ENCODE measurements at regions not wholly inside any gene's neighbourhood (a gene's known extent, or its start where the extent isn't known, plus 50 kb on each side); places are given as distances from the start of the nearest gene placed in this dataset.
"Not testable (repeated sequence)": the region's sequence is repeated elsewhere in the genome, so short reads cannot be mapped to it uniquely, and the experiment has no call there.

DNA sequence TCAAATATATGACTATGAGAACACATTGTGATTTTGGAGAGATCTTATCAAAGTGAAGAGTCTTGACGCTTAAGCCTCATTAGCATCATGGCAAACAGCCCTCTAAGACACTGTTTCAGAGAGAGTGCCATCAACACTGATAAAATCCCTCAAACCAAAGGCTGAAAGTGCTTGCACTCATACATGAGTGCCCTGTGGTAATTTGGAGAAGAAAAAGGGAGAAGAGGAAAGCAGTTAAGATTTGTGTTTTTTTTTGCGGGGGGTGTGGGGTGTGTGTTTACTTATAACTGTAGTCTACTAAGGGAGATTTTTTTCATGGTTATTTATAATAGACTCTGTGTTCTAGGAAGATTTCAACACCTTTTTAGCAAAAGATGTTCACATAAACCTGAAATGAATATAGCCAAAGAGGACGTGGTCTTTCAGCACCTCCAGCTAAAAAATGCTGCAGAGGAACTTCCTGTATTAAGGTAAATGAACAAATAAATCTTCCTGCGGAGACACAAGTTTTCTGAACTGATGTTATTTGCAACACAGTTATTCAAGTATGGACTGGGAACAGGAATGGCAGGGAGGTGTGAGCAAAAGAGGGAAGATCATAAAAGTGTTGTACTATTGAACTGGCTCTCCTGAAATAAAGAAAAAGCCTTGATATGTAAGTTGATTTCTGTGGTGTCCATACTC is 81.9 kb upstream of the TGFBR2 start:
- no peak for DNase-seq

DNA sequence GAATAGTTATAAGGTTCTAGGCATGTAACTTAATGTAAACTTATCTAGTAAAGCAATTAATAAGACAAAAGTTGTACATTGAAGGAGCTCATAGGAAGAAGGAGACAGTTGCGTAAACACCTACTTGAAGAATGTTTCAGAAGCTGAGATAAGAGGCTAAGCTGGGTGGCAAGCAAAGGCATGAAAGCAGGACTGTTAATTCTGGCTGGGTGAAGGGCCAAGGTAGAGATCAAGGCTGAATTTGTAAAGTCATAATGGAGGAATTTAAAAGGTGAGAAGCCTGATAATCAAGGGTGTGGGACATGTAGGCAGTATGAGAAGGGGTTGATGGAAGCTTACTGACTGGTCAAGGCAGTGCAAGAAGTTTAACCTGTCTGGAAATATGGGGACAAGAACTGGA is 80.4 kb upstream of the TGFBR2 start:
- DNase-seq, result no peak

DNA sequence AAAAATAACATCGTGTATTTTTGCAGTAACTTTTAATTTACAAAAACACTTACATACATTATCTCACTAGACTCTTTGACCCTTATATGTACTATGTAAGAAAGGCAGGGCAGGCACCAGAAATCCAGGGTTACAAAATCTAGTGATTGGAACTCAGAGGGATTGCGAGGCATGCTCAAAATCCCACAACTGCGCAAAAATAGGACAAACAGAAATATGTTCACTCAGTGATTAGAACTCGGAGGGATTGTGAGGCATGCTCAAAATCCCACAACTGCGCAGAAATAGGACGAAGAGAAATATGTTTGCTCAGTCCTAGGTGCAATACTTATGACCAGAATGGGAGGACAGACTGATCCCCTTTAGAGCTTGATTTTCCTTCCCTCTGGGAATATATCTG is 79.2 kb upstream of the TGFBR2 start:
- DNase-seq, result no peak

DNA sequence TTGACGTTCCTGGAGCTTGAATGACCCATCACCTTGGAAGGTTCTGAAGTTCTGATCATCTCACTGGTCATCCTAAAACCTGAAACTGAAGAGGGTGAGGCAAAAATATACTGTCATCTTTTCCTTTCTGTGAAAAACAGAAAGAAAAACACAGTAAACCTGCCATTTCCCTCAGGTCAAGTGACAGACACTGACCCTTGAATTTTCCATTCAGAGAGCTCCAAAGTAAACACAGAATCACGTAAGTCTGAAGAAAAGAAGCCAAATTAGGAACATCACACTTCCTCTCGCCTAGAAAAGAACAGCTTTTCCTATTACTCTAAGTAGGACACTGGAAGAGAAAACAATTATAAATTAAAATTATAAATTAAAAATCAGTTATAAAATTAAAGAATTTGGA is 78.7 kb upstream of the TGFBR2 start:
- no peak for DNase-seq

DNA sequence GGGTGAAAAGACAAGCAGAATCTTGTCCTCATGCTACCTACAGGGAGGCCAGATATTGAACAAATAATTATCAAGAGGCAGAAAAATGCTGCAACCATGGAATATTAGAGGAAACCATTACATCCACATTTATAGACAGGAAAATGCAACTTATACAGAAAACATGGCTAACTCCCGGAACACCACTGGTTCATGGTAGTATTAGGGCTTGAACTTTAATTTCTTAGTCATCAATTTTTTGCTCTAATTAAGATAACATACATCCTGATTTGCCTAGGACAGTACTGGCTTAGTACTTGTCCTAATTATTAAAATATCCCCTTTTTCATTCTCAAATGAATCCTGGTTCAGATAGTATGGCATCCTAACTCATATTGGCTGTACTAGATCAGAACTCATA is 76.3 kb upstream of the TGFBR2 start:
- no peak for DNase-seq

DNA sequence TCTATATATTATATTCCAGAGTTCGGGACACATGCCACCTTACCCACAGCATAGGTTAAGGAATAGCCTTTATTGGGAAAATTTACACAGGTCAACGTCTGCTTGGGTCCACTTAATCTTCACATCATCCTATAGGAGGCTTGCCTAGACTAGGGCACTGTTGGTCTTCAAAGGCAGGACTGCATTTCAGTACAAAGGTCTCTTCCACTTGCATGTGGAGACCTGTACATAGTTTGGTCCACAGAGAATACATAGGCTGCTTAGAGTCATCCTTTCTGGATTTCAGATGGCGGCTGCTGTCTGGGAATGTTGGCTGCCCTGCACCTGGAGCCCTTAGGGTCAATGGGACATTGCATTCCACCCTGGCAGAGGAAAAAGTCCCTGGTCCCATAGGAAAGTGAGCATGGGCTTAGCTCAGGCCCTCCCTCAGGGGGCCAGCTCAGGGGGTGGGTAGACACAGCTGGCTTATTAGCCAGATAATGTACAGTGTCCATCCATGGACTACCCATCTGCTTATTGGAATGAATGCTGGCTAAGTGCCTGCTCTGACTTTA is 75.3 kb upstream of the TGFBR2 start:
- DNase-seq, result no peak

DNA sequence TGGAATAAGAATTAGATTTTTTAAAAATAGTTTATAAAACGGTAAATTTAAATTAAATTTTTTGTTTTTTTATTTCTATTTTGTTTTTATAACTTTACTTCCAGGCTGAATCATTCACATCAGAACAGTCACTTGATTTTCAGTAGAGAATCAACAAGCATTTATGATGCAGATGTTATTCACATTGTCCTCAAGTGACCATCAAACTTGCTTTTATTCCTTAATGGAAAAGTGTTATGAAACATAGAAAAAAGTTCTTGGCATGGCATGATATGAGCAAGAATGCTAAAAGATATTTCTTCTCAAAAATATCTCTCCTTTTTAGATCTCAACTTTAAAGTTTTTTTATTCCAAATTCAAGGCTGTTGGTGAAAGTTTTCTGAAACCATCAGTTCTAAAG is 70.9 kb upstream of the TGFBR2 start:
- DNase-seq, result no peak

DNA sequence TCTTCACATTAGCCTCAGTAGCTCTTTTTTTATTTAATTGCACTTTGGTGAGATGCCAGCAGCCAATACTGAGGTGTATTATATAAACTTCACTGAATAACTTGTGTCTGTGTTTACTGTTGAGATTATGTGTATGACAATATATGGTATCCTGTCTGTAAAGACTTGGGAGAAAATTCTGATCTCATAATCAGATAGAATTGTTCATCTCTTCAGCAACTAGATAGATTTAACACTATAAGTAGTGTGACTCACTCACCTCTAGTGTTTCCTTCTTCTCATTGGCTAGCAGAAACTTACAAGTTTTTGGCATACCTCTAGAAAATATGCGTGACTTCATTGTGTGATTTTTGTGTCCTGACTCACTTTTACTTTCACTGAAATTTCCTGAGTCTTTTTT is 67.6 kb upstream of the TGFBR2 start:
- no peak for DNase-seq

DNA sequence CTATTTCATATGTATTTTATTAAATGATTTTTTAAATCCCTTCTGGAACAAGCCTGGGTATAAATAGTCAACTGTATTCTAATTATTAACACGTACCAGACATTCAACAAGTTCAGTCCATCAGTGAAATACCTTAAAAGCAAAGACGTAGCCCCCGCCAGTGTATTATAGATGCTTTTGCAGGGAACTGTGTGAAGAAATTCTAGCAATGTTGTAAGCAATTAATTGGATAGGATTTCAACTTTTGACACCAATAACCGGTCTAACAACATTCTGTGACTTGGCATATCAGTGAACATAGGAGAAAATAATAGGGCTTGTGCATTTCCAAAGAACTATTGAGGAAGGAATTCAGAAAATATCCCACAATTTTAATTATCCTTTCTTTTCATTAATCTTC is 67.2 kb upstream of the TGFBR2 start:
- DNase-seq, result no peak

DNA sequence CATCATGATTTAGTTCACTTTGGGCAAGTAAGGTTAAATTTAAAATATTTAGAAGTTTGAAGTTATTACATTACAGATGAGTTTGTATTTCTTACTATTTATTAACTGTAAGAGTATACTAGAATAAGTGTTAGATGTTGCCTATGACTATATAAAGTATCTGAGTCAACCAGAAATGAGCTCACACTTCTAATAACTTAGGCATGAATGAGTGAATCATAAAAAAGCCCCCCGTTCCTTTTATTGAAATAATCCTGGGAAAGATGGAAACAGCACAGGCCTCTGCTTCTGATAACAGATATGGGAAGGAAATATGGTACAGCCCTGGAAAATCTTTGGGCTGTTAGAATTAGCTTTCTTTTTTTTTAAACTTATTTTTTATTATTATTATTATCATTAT is 66.6 kb upstream of the TGFBR2 start:
- no peak for DNase-seq

DNA sequence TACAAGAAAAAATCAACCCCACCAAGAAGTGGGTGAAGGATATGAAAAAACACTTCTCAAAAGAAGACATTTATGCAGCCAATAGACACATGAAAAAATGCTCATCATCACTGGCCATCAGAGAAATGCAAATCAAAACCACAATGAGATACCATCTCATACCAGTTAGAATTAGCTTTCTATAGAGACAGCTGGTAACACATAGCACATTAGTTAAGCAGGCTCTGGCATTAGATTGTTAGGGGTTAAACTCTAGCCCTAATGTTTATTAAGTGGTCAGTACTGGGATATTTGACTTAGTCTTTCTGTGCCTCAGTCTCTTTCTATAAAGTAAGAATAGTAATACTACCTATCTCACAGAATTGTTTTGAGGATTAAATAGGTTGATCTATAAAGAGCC is 65.2 kb upstream of the TGFBR2 start:
- not testable (repeated sequence) for DNase-seq

DNA sequence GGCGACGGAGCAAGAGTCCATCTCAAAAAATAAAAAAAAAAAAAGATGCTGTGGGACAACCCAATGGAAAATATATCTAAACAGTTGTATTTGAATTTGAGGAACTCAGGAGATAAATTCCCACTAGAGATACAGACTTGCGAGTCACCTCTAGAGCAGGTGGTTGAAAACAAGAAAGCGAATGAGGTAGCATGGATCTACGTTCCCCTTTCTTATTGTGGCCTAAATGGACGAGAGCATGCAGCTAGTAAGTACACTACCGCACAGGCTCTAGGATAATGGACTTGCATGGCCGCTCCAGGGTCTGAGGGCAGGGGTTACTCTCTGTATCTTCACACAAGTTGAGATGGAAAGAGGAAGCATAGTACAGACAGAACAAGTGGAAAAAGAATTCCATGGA is 63.5 kb upstream of the TGFBR2 start:
- DNase-seq, result no peak

DNA sequence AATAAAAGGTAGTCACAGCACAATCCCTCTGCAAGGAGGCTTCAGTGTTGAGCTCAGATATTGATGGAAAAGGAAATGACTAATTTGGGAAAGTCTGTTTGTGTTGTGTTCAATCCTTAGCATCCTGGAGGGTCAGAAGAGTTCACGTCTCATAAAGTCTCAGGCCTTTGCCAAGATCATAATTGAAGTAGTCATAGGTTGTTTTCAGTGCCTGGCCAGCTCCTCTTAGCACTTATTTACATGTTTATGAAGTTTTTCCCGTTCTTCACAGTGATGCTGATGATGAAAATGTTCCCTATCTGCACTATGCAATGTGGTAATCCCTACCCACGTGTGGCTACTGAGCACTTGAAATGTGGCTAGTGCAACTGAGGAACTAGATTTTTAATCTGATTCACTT is 61.6 kb upstream of the TGFBR2 start:
- no peak for DNase-seq

DNA sequence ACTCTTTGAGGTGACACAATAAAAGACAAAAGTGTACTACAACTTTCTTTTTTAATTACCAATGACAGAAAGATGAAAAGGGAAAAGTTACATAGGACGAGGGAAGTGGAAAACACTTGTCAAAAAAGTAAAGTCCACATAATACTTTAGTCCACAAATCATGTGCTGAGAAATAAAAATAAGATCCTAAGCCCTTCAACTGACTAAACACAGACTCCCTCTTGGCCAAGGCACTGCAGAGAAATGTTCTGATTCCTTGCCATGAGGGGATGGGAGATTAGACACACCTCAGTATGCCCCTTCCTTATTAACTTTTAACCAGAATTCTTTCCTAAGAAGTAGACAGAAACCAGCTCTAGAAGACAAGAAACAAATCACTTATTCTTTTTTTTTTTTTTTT is 59.5 kb upstream of the TGFBR2 start:
- DNase-seq, result no peak

DNA sequence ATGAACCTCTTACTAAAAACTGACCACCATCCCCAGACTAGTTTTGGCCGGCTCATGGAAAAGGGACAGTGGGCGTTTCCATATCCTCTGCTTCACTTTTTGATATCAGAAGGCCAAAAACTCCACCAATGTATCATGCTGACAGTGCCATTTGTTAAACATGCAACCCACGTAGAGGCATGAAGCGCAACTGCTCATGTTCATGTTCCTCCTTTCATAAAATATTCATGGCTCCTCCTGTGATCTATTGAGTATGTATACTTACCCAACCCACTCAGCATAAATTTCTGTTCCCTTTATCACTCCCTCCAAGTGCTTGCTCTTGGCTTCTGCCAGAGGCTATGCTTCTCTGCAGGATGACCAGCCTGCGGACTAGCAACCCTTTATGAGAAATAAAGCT is 58.7 kb upstream of the TGFBR2 start:
- DNase-seq, result no peak

DNA sequence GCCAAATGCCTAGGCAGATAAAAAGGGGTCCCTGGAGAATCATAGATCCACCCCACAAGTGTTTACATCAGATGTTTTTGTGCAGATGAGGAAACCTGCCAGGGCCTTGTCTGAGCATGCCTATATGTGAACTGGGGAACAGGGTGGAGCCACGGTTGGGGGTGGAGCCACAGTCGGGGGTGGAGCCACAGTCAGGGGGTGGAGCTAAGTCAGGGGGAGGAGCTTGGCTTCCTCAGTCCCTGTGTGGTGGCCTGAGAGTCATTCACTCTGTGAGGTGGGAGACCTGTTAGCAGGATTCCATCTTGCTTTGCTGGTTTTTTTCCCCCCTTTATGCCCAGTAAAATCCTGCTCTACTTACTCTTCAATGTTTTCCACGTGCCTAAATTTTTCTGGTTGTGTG is 57.8 kb upstream of the TGFBR2 start:
- DNase-seq, result no peak

DNA sequence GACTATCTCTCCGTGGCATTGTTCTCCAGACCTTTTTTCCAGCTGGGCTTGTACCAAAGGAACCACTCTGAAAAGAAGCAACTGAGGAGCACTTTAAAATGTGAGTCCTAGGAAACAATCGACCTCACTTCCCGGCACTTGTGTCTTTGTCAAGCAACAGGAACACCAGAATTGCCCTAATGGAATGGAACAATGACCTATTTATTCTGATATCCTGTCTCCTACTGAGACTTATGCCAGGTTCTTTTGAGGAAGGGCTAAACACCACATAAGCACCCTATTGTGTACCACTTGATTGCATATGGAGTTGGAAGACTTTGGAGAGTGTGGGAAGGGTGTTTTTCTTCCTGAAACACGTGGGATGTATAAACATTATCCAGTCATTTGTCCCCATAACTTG is 56.8 kb upstream of the TGFBR2 start:
- DNase-seq, result no peak

DNA sequence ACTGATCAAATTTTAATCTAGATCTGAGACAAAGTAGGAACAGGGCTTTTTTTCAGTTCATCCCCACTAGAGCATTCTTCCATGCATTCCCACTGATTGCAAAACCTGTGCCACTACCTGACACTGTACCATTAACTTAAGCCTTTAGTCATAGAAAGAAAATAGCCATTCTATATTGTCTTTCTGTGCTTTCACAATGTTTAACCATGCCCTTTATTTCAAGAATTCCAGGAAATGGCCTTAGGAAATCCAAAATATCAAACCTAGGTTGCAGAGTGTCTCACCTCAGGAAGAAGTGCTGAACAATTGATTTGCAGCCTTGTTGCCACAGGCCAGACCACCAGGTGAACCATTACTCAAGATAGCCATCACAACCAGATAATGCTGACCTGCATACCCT is 56.2 kb upstream of the TGFBR2 start:
- no peak for DNase-seq

DNA sequence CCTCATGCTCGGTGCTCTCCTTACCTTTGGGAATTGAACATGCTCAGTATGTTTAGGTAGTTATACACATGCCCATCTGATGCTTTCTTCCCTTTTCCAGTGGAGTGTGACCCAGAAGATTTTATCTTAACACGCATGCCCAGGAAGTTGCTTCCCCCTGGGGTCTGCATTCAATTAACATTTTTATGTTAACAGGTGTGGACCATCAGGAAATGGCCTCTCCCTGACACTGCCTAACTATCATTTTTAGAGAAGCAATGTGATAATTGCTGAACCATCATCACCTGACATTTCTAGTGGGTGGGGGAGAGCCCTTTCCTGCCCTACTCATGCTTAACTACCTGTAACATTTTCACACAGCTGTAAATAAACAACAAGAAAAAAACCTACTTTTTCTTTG is 55.1 kb upstream of the TGFBR2 start:
- DNase-seq, result peak; percentile 25

DNA sequence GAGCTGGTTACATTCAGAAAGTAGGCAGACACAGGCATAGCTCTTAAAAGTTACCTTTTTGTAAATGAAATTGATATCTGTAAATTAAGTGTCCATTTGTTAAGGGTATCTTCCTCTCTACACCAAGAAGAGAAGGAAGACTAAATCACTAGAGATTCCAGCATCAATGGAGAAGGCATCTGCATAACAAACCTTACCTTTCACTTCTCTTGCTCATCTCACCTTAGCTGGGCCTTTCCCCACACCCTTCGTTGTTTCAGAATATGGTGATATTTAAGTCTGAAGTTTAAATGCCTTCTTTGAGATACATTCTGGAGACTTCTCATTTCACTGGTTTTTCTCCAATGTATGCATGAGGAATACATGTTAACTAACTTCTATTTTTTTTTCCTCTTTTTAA is 54.5 kb upstream of the TGFBR2 start:
- DNase-seq, result no peak

DNA sequence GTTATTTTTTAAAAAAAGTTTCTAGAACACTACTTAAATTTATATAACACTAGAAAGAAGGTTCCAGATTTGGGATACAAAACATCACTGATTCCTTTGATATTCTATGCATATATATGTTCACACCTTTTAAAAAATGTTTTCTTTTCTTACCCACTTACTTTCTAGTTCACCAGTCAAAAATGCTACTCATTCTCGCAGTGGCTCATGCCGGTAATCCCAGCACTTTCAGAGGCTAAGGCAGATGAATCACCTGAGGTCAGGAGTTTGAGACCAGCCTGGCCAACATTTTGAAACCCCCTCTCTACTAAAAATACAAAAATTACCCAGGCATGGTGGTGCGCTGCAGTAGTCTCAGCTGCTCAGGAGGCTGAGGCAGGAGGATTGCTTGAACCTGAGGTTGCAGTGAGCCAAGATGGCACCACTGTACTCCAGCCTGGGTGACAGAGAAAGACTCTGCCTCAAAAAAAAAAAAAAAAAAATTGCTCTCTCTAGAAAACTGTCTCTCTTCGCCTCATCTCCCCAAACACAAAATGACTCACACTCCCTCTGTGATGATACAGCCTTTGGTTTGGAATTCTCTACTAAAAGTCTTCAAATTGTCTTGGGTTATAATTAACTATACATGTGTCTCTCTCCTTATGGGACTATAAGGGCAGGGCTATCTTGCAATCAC is 52.6 kb upstream of the TGFBR2 start:
- no peak for DNase-seq

DNA sequence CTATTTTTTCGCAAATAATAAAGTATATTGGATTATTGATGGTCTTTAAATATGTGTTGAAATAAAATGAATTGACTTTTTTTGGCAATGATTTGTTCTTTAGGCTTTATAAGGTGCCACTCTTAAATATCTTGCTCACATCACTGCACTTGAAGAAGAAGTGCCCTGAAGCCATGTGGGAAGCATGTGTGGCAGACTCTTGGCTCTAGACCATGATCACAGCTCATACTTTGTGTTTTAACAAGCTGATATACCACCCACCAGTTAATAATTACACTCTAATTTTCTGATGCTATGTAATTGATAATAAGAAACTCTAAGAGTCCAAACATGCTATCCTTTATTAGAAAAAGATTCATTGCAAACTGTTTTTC is 52.1 kb upstream of the TGFBR2 start:
- DNase-seq, result no peak

DNA sequence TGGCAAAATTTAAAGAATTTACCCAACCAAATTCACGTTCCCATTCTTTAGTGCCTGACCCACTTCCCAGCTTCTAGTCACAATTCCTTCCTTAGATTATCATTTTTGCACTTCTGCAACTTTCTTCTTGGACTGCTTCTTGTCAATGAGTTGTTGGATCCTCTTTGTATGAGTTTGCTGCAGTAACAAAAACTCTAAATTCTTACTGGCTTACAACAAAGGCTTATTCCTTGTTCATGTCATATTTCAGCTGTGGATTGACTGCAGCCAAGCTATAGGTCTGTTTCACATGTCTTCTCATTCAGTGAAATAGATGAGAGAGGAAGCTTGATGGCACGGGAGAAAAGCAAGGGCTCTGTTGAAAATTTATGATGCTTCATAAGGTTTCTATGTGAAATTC is 50.4 kb upstream of the TGFBR2 start:
- DNase-seq, result no peak

Measured in right kidney (tissue), 1 donor.